ENCODE measurements at regions not wholly inside any gene's neighbourhood (a gene's known extent, or its start where the extent isn't known, plus 50 kb on each side); places are given as distances from the start of the nearest gene placed in this dataset.

GRCh38 chr13:106710266-106710665 lies 142.3 kb upstream of the ARGLU1 start:
- H3K36me3 ChIP-seq (ENCODE audit: control insufficient read depth, insufficient read depth, low read length) = no peaks in the 10 kb centered on the region
- H3K4me3 ChIP-seq (replicated peaks; ENCODE audit: low read depth, low read length) = no peak overlapping the region
- H3K27me3 ChIP-seq (replicated peaks; ENCODE audit: control insufficient read depth, insufficient read depth, low read length) = no peaks in the 10 kb centered on the region
- no peak for DNase-seq (ENCODE audit: extremely low read depth, insufficient read length)
- TF ChIP-seq, protein P1, sequence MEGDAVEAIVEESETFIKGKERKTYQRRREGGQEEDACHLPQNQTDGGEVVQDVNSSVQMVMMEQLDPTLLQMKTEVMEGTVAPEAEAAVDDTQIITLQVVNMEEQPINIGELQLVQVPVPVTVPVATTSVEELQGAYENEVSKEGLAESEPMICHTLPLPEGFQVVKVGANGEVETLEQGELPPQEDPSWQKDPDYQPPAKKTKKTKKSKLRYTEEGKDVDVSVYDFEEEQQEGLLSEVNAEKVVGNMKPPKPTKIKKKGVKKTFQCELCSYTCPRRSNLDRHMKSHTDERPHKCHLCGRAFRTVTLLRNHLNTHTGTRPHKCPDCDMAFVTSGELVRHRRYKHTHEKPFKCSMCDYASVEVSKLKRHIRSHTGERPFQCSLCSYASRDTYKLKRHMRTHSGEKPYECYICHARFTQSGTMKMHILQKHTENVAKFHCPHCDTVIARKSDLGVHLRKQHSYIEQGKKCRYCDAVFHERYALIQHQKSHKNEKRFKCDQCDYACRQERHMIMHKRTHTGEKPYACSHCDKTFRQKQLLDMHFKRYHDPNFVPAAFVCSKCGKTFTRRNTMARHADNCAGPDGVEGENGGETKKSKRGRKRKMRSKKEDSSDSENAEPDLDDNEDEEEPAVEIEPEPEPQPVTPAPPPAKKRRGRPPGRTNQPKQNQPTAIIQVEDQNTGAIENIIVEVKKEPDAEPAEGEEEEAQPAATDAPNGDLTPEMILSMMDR (IDR thresholded peaks at IDR 0.05; ENCODE audit: insufficient read depth, low read length, poor library complexity, severe bottlenecking) = no peak

GRCh38 chr13:106709522-106709921 lies 141.6 kb upstream of the ARGLU1 start:
- no peaks in the 10 kb centered on the region for H3K36me3 ChIP-seq (ENCODE audit: control insufficient read depth, insufficient read depth, low read length)
- DNase-seq (ENCODE audit: extremely low read depth, insufficient read length) = no peak
- no peak overlapping the region for H3K4me3 ChIP-seq (replicated peaks; ENCODE audit: low read depth, low read length)
- TF ChIP-seq, protein P1 (IDR thresholded peaks at IDR 0.05; ENCODE audit: insufficient read depth, low read length, poor library complexity, severe bottlenecking) = no peak
- H3K27me3 ChIP-seq (replicated peaks; ENCODE audit: control insufficient read depth, insufficient read depth, low read length) = no peaks in the 10 kb centered on the region

DNA sequence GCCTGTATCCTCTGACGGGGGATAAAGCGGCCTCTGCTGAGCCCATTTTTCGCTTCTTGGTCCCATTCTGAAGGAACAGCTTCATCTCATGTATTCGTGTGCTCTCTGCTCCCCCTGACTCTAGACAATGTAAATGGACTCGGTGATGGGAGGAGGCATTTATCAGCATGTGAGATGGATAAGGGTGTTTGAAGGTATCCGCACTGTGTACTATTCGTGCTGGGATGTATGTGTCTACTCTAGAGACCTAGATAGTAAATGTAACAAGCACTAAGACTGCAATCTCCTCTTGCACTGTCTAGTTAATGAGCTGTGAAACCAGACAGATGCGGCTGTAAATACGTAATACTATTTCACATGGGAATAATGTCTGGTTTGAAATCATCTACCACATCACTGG lies 134.6 kb upstream of the ARGLU1 start:
- Histone ChIP-seq H3K4me3 (replicated peaks; ENCODE audit: low read depth, low read length) (no peak overlapping the region), H3K27me3 (replicated peaks; ENCODE audit: control insufficient read depth, insufficient read depth, low read length) (no peaks in the 10 kb centered on the region), H3K36me3 (ENCODE audit: control insufficient read depth, insufficient read depth, low read length) (no peaks in the 10 kb centered on the region)
- TF ChIP-seq, protein P1 (IDR thresholded peaks at IDR 0.05; ENCODE audit: insufficient read depth, low read length, poor library complexity, severe bottlenecking) = no peak
- no peak for DNase-seq (ENCODE audit: extremely low read depth, insufficient read length)

GRCh38 chr13:106701771-106702341 lies 133.9 kb upstream of the ARGLU1 start:
- no peak for DNase-seq (ENCODE audit: extremely low read depth, insufficient read length)
- H3K4me3 ChIP-seq (replicated peaks; ENCODE audit: low read depth, low read length) = no peak overlapping the region
- no peaks in the 10 kb centered on the region for H3K36me3 ChIP-seq (ENCODE audit: control insufficient read depth, insufficient read depth, low read length)
- H3K27me3 ChIP-seq (replicated peaks; ENCODE audit: control insufficient read depth, insufficient read depth, low read length) = no peaks in the 10 kb centered on the region
- TF ChIP-seq, protein P1 (IDR thresholded peaks at IDR 0.05; ENCODE audit: insufficient read depth, low read length, poor library complexity, severe bottlenecking) = no peak

DNA sequence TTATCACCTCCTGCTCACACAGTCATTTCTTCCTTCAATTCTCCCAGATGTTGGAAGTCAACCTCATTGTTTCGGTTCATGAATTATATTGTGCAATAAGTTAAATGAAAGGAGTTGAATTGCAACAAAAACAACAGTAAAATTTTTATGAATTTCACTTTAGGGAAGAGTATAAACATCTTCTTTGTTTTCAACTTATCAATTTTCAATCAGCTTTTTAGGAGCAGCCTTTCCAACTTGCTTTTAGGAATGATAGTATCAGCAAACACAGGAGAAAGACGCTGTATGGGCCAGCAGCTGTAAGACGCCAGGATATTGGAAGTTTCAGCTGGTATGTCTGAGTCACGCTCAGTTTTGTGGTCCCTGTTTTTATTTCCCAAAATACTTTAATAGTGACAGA lies 132.5 kb upstream of the ARGLU1 start:
- Histone ChIP-seq H3K36me3 (ENCODE audit: control insufficient read depth, insufficient read depth, low read length) (no peaks in the 10 kb centered on the region), H3K4me3 (replicated peaks; ENCODE audit: low read depth, low read length) (no peak overlapping the region), H3K27me3 (replicated peaks; ENCODE audit: control insufficient read depth, insufficient read depth, low read length) (no peaks in the 10 kb centered on the region)
- TF ChIP-seq, protein P1 (IDR thresholded peaks at IDR 0.05; ENCODE audit: insufficient read depth, low read length, poor library complexity, severe bottlenecking) = no peak
- DNase-seq (ENCODE audit: extremely low read depth, insufficient read length) = no peak

GRCh38 chr13:106700007-106700406 lies 132.1 kb upstream of the ARGLU1 start:
- TF ChIP-seq, protein P1 (IDR thresholded peaks at IDR 0.05; ENCODE audit: insufficient read depth, low read length, poor library complexity, severe bottlenecking) = no peak
- Histone ChIP-seq H3K4me3 (replicated peaks; ENCODE audit: low read depth, low read length) (no peak overlapping the region), H3K27me3 (replicated peaks; ENCODE audit: control insufficient read depth, insufficient read depth, low read length) (no peaks in the 10 kb centered on the region), H3K36me3 (ENCODE audit: control insufficient read depth, insufficient read depth, low read length) (no peaks in the 10 kb centered on the region)
- no peak for DNase-seq (ENCODE audit: extremely low read depth, insufficient read length)
